Stimulated activated CD8-positive, alpha-beta memory T cell treated with anti-CD3 and anti-CD28 coated beads, Interleukin-7, amount 100 ng/mL, for 48 hours (primary cell): ENCODE measurements at regions not wholly inside any gene's neighbourhood (a gene's known extent, or its start where the extent isn't known, plus 50 kb on each side); places are given as distances from the start of the nearest gene placed in this dataset.

Experiments
- DNase-seq, 2 donors: peaks; one replicate each; pipeline ENCODE4 v3.0.0-alpha.2; 2020; ENCODE audit warnings: low read depth in 1 of 2; ENCODE audit errors: extremely low read depth in 1 of 2

DNA sequence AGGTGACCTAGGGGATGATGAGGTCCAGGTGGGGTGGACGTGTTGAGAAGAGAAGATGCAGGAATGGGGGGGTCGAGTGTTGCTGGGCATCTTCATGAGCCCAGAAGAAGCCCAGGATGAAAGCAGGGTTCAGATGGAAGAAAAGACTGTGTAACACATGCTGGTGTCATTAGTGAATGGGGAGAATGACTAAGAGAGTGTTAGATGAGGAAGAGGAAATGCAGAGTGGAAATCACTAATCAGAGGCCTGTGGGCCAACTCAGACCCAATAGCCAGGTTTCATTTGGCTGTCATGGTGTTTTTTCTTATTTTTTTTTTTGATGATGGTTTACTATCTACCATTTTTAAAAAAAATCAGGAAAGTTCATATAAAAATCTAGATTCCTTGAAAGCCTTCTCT is 180.8 kb upstream of the CAMK1G start:
- DNase-seq = no peak

GRCh38 chr1:209403921-209404320 is 179.6 kb upstream of the CAMK1G start:
- no peak for DNase-seq

DNA sequence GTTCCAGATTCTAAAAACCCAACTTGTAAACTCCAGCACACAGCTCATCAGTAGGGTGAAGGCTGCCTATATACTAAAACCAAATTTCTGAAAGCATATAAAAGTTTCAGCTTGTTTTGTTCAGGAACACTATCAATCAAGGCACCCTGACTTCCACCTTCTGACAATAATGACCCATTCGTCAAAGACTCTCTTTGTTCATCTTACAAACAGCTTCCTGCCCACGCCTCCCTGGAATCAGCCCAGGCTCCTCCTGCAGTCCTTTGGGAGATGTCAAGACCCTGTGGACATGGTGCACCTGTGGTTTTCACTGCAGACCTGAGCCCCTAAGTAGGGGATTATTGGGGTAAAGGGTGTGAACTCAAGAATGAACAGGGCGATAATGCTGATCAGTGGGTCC is 178.9 kb upstream of the CAMK1G start:
- no peak for DNase-seq

- no peak for DNase-seq
These were observed 178.2 kb upstream of the CAMK1G start for GRCh38 chr1:209405183-209405814.

- no peak for DNase-seq
These were observed 177.3 kb upstream of the CAMK1G start for GRCh38 chr1:209406168-209406567.

DNA sequence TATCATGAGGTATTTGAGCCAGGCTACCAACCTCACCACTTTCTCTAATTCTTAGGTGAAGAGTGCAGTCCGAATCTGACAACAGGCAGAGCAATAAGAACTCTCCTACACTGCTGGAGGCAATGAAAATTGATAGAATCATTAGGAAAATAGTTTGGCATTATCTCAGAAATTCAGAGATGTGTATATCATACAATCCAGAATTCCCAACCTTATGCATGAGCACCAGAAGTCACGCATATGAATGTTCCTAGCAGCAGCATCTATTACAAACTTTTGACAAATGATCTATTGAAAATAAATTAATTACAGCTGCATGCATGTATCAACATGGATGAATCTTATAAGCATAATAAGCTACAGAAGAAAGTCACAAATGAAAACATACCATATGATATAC is 176.9 kb upstream of the CAMK1G start:
- no peak for DNase-seq

DNA sequence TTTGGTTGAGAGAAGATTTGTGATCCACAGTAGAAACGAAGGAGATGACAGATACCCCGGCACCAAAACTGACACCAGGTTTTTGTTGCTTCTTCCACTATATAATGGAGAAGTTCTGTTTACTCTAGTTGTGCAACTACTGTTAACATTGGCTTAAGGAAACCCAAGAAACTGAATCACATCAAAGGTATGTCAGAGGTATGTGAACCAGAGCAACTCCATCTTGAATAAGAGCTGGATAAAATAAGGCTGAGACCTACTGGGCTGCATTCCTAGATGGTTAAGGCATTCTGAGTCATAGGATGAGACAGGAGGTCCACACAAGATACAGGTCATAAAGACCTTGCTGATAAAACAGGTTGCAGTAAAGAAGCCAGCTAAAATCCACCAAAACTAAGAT is 173.7 kb upstream of the CAMK1G start:
- no peak for DNase-seq

- no peak for DNase-seq
These were observed 172.0 kb upstream of the CAMK1G start for GRCh38 chr1:209411491-209411929.

GRCh38 chr1:209412036-209412435 is 171.5 kb upstream of the CAMK1G start:
- DNase-seq = no peak

- no peak for DNase-seq
These were observed 170.9 kb upstream of the CAMK1G start for GRCh38 chr1:209412566-209412965.

DNA sequence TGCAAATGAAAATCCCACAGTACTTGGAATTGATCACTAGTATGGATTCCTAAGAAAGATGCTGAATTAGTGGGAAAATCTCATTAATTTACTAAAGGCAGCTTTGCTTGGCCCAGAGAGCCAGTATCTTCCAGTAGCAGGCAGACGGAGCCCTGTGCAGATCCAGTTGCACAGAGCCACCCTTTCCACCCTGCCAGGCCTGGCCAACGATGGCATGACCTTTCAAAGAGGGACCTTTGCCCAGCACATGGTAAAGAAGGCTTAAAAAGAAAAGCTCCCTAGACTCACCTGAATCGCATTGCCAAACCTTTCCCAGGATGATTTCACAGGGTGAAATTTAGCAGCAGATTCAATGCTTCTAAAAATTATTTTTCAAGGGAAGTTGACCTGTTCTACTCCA is 170.5 kb upstream of the CAMK1G start:
- DNase-seq = no peak

GRCh38 chr1:209414803-209415329 is 168.6 kb upstream of the CAMK1G start:
- DNase-seq = no peak

DNA sequence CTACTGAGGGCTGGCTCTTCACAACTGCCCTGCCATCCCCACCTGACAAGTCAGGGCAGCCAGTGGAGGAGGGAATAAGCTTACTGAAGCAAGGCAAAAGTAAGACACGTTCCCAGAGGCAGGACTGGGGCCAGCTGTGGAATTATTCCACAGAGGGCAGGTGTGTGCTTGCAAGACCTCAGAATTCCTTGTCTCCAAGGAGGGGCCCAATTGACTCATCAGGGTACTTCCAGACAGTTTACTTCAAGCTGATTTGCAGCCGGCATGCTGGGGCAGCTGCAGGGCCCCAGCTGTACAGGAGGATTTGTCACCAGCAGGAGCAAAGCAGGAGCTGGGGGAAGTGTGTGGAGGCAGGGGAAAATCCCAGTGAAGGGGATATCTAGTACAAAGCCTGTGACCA is 167.5 kb upstream of the CAMK1G start:
- DNase-seq = no peak

GRCh38 chr1:209416716-209417115 is 166.8 kb upstream of the CAMK1G start:
- no peak for DNase-seq

DNA sequence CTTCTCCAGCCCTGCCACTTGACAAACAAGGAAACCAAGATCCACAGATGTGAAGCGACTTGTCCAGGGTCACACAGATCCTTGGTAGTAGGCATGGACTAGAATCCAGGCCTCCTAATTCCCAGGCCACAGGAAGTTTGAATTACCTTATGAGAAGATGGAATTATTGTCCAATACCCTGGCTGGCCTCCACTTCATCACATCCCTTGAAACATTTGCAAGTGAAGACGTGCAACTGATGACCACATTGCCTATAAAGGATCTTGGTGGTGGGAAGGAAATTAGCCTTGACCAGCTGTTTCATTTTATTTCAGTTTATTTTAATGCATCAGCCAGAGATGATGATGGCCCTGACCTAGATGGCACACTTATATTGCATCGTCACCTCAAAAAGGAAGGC is 165.8 kb upstream of the CAMK1G start:
- no peak for DNase-seq

DNA sequence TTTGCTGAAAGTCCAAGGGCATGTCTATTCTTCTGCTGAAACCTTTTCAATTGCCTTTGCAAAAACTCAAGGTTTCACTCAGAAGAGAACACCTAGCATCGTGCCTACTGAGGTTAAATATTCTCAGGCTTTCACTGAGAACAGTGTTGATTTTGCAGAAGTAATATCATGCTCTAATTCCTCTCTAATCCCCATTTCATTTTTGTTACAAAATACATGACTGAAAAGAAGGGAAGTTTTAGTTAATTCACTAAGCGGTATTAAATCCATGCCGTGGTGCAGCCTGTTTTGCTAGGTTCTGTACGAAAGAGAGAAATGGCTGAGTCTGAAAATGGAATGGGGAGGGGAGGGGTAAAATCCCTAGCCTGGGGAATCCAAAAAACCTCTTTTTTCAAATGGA is 163.2 kb upstream of the CAMK1G start:
- DNase-seq = no peak

GRCh38 chr1:209421186-209421585 is 162.3 kb upstream of the CAMK1G start:
- no peak for DNase-seq

DNA sequence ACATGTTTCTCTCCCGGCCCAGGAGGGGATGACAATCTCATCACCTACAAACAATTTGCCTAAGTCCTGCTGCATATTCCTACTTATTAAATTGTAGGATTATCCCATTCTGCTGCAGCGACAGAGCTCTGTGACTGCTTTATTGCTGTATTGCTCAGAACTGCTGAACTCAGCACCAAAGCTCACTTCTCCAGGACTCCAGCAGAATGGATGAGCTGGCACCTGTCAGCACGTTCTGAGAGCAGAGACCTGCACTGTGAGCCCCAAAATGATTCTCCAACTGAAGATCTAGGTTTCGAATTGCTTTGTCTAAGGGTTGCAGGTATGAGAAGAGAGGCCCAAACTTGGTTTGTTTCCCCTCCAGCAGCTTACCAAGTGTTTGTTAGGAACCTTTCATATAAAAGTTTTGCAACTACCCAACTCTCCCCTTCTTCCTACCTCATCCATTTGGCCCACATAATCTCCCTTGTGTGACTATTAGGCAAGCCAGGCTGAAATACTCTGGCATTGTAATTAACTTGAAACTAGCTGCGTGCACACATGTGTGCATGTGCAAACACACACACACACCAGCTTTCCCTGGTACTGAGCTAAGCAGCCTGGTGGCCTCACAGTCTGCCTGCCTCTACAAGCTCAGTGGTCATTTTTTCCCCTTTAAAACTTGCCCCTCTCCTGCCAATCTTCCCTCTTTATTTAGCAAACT is 161.4 kb upstream of the CAMK1G start:
- no peak for DNase-seq

GRCh38 chr1:209425959-209426358 is 157.6 kb upstream of the CAMK1G start:
- no peak for DNase-seq

GRCh38 chr1:209427277-209427676 is 156.2 kb upstream of the CAMK1G start:
- no peak for DNase-seq

GRCh38 chr1:209427811-209428210 is 155.7 kb upstream of the CAMK1G start:
- DNase-seq = no peak

- DNase-seq = no peak
These were observed 155.1 kb upstream of the CAMK1G start for GRCh38 chr1:209428241-209428921.
